GM13976 (cell line): ENCODE measurements at regions not wholly inside any gene's neighbourhood (a gene's known extent, or its start where the extent isn't known, plus 50 kb on each side); places are given as distances from the start of the nearest gene placed in this dataset.

Experiments used
- DNase-seq: peaks from one replicate; pipeline ENCODE4 v3.0.0; 2012; ENCODE audit warnings: low spot score
- in situ Hi-C: fragments of 300-500 bp; cut with MboI; formaldehyde crosslinking; loops from one replicate; pipeline ENCODE4 v1.12.0; 2022; ENCODE audit warnings: low sequenced_read_pairs, mixed read lengths, inconsistent platforms; ENCODE audit not compliant: unreplicated experiment
- TF ChIP-seq, protein P1 (sequence below): IDR thresholded peaks from 2 replicates; pipeline ENCODE4 v1.5.1; 2012; ENCODE audit warnings: borderline replicate concordance, mild to moderate bottlenecking; ENCODE audit not compliant: insufficient read depth; ENCODE audit errors: extremely low read depth, missing control alignments, control extremely low read depth

DNA sequence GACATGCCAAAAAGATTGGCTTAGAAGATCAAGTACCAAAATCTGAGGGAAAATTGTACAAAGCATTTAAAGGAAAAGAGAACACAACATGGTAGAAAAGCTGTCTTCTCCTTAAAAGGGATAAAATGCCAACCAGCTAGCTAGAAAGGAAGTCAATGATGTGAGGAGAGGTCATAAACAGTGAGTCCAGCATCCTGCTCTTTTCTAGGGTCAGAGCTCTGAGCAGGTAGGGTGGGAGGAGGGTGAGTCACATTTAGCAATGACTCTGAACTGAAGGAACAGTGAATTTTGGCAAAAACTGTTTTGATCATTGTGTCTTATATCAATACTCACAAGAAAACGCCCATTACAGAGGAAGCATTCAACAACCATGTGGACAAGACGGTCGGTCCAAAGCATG, 322.3 kb downstream of the DAD1 start:
- TF ChIP-seq, protein P1, sequence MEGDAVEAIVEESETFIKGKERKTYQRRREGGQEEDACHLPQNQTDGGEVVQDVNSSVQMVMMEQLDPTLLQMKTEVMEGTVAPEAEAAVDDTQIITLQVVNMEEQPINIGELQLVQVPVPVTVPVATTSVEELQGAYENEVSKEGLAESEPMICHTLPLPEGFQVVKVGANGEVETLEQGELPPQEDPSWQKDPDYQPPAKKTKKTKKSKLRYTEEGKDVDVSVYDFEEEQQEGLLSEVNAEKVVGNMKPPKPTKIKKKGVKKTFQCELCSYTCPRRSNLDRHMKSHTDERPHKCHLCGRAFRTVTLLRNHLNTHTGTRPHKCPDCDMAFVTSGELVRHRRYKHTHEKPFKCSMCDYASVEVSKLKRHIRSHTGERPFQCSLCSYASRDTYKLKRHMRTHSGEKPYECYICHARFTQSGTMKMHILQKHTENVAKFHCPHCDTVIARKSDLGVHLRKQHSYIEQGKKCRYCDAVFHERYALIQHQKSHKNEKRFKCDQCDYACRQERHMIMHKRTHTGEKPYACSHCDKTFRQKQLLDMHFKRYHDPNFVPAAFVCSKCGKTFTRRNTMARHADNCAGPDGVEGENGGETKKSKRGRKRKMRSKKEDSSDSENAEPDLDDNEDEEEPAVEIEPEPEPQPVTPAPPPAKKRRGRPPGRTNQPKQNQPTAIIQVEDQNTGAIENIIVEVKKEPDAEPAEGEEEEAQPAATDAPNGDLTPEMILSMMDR, result no peak
- no peak for DNase-seq
- in situ Hi-C loops, result no loop called here

DNA sequence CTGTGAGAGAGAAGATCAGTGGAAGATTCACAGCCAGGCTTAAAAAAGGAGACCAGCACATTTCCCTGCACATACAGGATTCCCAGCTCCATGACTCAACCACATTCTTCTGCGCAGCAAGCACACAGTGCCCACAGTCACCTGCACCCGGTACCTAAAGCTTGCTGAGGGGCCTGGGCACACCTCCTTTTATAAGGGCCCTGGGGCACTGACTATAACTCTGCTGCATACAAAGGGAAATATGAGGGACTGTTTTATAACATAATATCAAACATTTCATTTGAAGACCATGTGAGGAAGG, 322.9 kb downstream of the DAD1 start:
- TF ChIP-seq, protein P1, result no peak
- no peak for DNase-seq
- in situ Hi-C loops, result no loop called here

DNA sequence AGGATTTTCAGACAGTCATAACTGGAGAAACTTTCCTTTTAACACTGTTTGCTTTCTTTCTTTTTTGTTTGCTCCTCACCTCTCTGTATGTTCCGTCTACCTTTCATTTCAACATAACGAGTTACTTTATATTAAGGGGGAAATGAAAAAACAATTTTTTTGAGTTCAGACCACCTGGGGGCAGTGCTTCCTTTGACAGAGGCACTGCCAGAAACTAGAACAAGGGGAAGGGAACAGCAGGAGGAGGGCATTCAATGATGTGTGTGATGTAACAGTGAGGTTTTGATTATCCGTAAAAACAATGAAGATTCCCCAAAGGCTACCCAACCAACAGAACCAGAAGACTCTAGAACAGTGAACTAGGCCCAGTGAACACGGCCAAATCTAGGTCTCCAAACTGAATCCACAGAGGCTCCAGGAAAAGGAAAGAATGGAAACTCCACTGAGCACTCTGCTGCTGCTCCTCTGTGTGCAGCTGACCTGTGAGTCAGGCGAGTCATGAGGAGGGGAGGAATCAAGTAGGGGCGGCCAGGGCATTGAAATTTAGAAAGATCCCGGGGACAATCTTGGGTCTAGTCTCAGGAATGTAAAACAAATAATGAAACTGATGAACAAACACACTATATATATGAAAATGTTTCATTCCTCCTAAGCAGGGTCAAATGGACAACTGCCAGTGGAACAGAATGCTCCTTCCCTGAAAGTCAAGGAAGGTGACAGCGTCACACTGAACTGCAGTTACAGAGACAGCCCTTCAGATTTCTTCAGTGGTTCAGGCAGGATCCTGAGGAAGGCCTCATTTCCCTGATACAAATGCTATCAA, 323.5 kb downstream of the DAD1 start:
- no peak for DNase-seq
- TF ChIP-seq, protein P1, result no peak
- in situ Hi-C loops, result no loop called here

DNA sequence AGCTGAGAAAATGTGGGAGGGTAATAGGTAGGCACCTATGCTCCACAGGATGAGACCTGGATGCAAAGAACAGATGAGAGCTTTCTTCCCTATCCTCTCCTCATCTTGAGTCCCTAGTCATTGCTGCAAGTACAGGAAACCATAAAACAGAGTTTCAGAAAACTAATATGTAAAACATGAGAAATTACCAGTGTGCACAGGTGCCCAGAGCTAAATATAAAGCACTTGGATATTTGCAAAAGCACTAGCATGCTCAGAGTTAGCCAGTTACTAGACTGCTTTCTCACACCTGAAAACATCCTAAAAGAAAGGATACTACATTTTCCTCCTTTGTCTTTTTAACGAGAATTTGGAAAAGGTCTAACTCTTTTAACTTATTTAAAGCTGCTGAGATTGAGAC, 324.3 kb downstream of the DAD1 start:
- in situ Hi-C loops, result no loop called here
- TF ChIP-seq, protein P1, result no peak

DNA sequence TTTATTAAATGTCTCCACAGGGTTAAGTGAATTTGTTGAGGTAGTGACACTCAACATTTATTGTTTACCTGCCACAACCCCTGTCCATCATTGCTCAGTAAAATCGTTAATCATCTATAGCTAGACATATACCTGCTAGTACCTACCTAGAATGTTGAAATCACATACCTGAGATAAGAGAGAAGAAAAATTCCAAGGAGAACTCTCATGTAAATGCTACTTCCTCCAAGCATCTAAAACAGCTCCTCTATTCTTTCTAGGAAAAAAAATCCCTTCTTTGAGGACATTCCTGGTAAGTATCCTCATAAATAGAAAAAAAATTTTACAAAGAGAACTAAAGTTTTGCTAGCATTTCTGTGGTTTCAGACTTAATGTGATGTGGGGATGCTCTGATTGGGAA, 325.1 kb downstream of the DAD1 start:
- DNase-seq, result no peak
- TF ChIP-seq, protein P1, result no peak
- in situ Hi-C loops, result no loop called here

More for the DNA sequence above, 324.3 kb downstream of the DAD1 start:
- no peak for DNase-seq

DNA sequence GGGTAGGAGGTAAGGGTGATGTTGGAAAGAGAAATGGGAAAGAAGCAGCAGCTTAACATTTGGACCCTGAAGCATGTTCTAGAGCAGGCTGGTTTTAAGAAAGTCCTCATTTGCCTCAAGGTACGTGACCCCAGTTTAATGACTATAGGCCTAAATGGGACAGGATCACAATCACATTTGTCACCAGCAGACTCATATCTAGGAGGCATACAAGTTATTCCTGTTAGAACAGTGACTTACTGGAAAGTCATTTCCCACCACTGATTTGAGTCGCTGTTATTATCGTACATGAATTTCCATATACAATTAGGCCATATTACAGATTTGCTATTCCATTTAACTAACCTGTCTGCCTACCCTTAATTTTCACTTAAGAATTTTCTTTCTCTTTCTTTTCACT, 326.1 kb downstream of the DAD1 start:
- in situ Hi-C loops, result no loop called here
- TF ChIP-seq, protein P1, result no peak
- DNase-seq, result no peak
